Trophoblast cell (in vitro differentiated cells and primary cell): ENCODE measurements at regions not wholly inside any gene's neighbourhood (a gene's known extent, or its start where the extent isn't known, plus 50 kb on each side); places are given as distances from the start of the nearest gene placed in this dataset.

Source experiments
- DNase-seq, 2 donors: peaks; one replicate each; pipeline ENCODE4 v3.0.0-alpha.2; 2016
- H2AFZ ChIP-seq: 2 replicates; pipeline ENCODE4 v1.6.1; 2013; ENCODE audit warnings: low read length, moderate library complexity, mild to moderate bottlenecking; ENCODE audit not compliant: insufficient read depth, poor library complexity
- H2AK5ac ChIP-seq: 2 replicates; pipeline ENCODE4 v1.6.1; 2013; ENCODE audit warnings: mild to moderate bottlenecking, low read length
- H2BK120ac ChIP-seq: 2 replicates; pipeline ENCODE4 v1.6.1; 2013; ENCODE audit warnings: low read length, mild to moderate bottlenecking, moderate library complexity; ENCODE audit not compliant: insufficient read depth, poor library complexity
- H2BK12ac ChIP-seq: 2 replicates; pipeline ENCODE4 v1.6.1; 2013; ENCODE audit warnings: mild to moderate bottlenecking, low read length, moderate library complexity
- H2BK5ac ChIP-seq: 2 replicates; pipeline ENCODE4 v1.6.1; 2013; ENCODE audit warnings: low read length, low read depth, moderate library complexity, mild to moderate bottlenecking; ENCODE audit not compliant: poor library complexity
- H3K14ac ChIP-seq: 2 replicates; pipeline ENCODE4 v1.6.1; 2013; ENCODE audit warnings: mild to moderate bottlenecking, low read length
- H3K18ac ChIP-seq: 2 replicates; pipeline ENCODE4 v1.6.1; 2013; ENCODE audit warnings: mild to moderate bottlenecking, low read length
- H3K23ac ChIP-seq: 2 replicates; pipeline ENCODE4 v1.6.1; 2013; ENCODE audit warnings: low read length
- H3K27ac ChIP-seq: 2 replicates; pipeline ENCODE4 v1.5.1; 2013; ENCODE audit warnings: low read depth, mild to moderate bottlenecking, inconsistent platforms, low read length, moderate library complexity
- H3K27me3 ChIP-seq: 2 replicates; pipeline ENCODE4 v1.6.1; 2013; ENCODE audit warnings: inconsistent platforms, mild to moderate bottlenecking, low read length, moderate library complexity; ENCODE audit not compliant: insufficient read depth
- H3K36me3 ChIP-seq, 2 experiments: 1 replicate in 1 of 2; 2 replicates in 1 of 2; pipeline ENCODE4 v1.6.1; 2013; ENCODE audit warnings: low read length in 2 of 2, mild to moderate bottlenecking in 2 of 2, moderate library complexity in 1 of 2; ENCODE audit not compliant: insufficient read depth in 2 of 2, control insufficient read depth in 1 of 2
- H3K4ac ChIP-seq: 2 replicates; pipeline ENCODE4 v1.6.1; 2013; ENCODE audit warnings: low read depth, mild to moderate bottlenecking, low read length, moderate library complexity
- H3K4me1 ChIP-seq, 2 experiments: 1 replicate in 1 of 2; 2 replicates in 1 of 2; pipeline ENCODE4 v1.6.1; 2013; ENCODE audit warnings: low read length in 2 of 2, mild to moderate bottlenecking in 2 of 2, moderate library complexity in 1 of 2; ENCODE audit not compliant: insufficient read depth in 2 of 2, control insufficient read depth in 1 of 2
- H3K4me2 ChIP-seq: 2 replicates; pipeline ENCODE4 v1.6.1; 2013; ENCODE audit warnings: inconsistent platforms, mild to moderate bottlenecking, low read length, moderate library complexity
- H3K4me3 ChIP-seq: 2 replicates; pipeline ENCODE4 v1.5.1; 2013; ENCODE audit warnings: mild to moderate bottlenecking, low read depth, low read length, inconsistent platforms
- H3K79me1 ChIP-seq: one replicate; pipeline ENCODE4 v1.6.1; 2013; ENCODE audit warnings: low read length
- H3K79me2 ChIP-seq: 2 replicates; pipeline ENCODE4 v1.6.1; 2013; ENCODE audit warnings: low read length, mild to moderate bottlenecking; ENCODE audit not compliant: control insufficient read depth, insufficient read depth, poor library complexity
- H3K9ac ChIP-seq: 2 replicates; pipeline ENCODE4 v1.6.1; 2013; ENCODE audit warnings: mild to moderate bottlenecking, low read length
- H3K9me3 ChIP-seq: 2 replicates; pipeline ENCODE4 v1.6.1; 2013; ENCODE audit warnings: low read depth, mild to moderate bottlenecking, control low read depth, inconsistent platforms, low read length; ENCODE audit not compliant: insufficient read depth
- H4K12ac ChIP-seq: 2 replicates; pipeline ENCODE4 v1.6.1; 2013; ENCODE audit warnings: low read depth, mild to moderate bottlenecking, low read length, moderate library complexity
- H4K8ac ChIP-seq: 2 replicates; pipeline ENCODE4 v1.6.1; 2013; ENCODE audit warnings: low read depth, mild to moderate bottlenecking, low read length, moderate library complexity
- H4K91ac ChIP-seq: one replicate; pipeline ENCODE4 v1.6.1; 2013; ENCODE audit warnings: low read depth, mild to moderate bottlenecking, low read length, moderate library complexity
- WGBS: extraction: QIAGEN DNeasy Blood & Tissue Kit; methylation state at CpG from one replicate; pipeline ENCODE4 v1.1.7; 2013; ENCODE audit warnings: missing lambda C conversion rate; ENCODE audit not compliant: insufficient read length, insufficient coverage; ENCODE audit errors: extremely low coverage; 5-methylcytosine and 5-hydroxymethylcytosine counted together

GRCh38 chr5:105840800-105841199 lies 1829.9 kb downstream of the EFNA5 start:
- no peaks in the 10 kb centered on the region for H3K27me3 ChIP-seq
- no peak overlapping the region for H3K14ac ChIP-seq
- H2BK120ac ChIP-seq, result no peak overlapping the region
- no peak overlapping the region for H3K4me3 ChIP-seq
- no peak overlapping the region for H2BK12ac ChIP-seq
- H3K27ac ChIP-seq, result no peak overlapping the region
- H3K79me1 ChIP-seq, result no peaks in the 10 kb centered on the region
- DNase-seq, result no peak
- H3K36me3 ChIP-seq, result no peaks in the 10 kb centered on the region
- no peaks in the 10 kb centered on the region for H3K9me3 ChIP-seq
- H3K9ac ChIP-seq, result no peak overlapping the region
- no CpG with 5 or more reads among the region's 3 CpGs for WGBS
- no peaks in the 10 kb centered on the region for H3K4me1 ChIP-seq
- H4K8ac ChIP-seq, result no peak overlapping the region
- H4K91ac ChIP-seq, result no peak overlapping the region
- H3K4ac ChIP-seq, result no peak overlapping the region
- no peak overlapping the region for H2AFZ ChIP-seq
- H3K18ac ChIP-seq, result no peak overlapping the region
- no peak overlapping the region for H3K23ac ChIP-seq
- H3K4me2 ChIP-seq, result no peak overlapping the region
- no peaks in the 10 kb centered on the region for H3K79me2 ChIP-seq
- no peak overlapping the region for H2AK5ac ChIP-seq
- no peak overlapping the region for H2BK5ac ChIP-seq
- H4K12ac ChIP-seq, result no peak overlapping the region

GRCh38 chr5:105836887-105837286 lies 1833.8 kb downstream of the EFNA5 start:
- DNase-seq, result no peak
- Histone ChIP-seq H4K91ac (no peak overlapping the region), H2AK5ac (no peak overlapping the region), H3K79me1 (no peaks in the 10 kb centered on the region), H3K4me1 (no peaks in the 10 kb centered on the region), H2BK5ac (no peak overlapping the region), H3K18ac (no peak overlapping the region), H3K9me3 (no peaks in the 10 kb centered on the region), H3K79me2 (no peaks in the 10 kb centered on the region), H3K14ac (no peak overlapping the region), H3K27ac (no peak overlapping the region), H3K27me3 (no peaks in the 10 kb centered on the region), H2BK12ac (no peak overlapping the region), H3K4ac (no peak overlapping the region), H3K4me3 (no peak overlapping the region), H3K4me2 (no peak overlapping the region), H3K23ac (no peak overlapping the region), H4K8ac (no peak overlapping the region), H4K12ac (no peak overlapping the region), H3K36me3 (no peaks in the 10 kb centered on the region), H3K9ac (no peak overlapping the region), H2AFZ (no peak overlapping the region), H2BK120ac (no peak overlapping the region)
- whole genome bisulfite sequencing, result no CpG with 5 or more reads among the region's 1 CpG

GRCh38 chr5:105836268-105836667 lies 1834.5 kb downstream of the EFNA5 start:
- Histone ChIP-seq H3K23ac (no peak overlapping the region), H3K27ac (no peak overlapping the region), H3K14ac (no peak overlapping the region), H3K4me1 (no peaks in the 10 kb centered on the region), H3K18ac (no peak overlapping the region), H4K12ac (no peak overlapping the region), H3K4me2 (no peak overlapping the region), H3K4ac (no peak overlapping the region), H4K8ac (no peak overlapping the region), H3K79me1 (no peaks in the 10 kb centered on the region), H2BK120ac (no peak overlapping the region), H2AFZ (no peak overlapping the region), H2BK12ac (no peak overlapping the region), H2BK5ac (no peak overlapping the region), H3K4me3 (no peak overlapping the region), H3K27me3 (no peaks in the 10 kb centered on the region), H2AK5ac (no peak overlapping the region), H3K9ac (no peak overlapping the region), H3K36me3 (no peaks in the 10 kb centered on the region), H3K9me3 (no peaks in the 10 kb centered on the region), H4K91ac (no peak overlapping the region), H3K79me2 (no peaks in the 10 kb centered on the region)
- DNase-seq, result no peak

GRCh38 chr5:105828821-105829220 lies 1841.9 kb downstream of the EFNA5 start:
- Histone ChIP-seq H3K18ac (no peak overlapping the region), H2AFZ (no peak overlapping the region)

More at GRCh38 chr5:105828821-105829220, 1841.9 kb downstream of the EFNA5 start:
- WGBS, result no CpG with 5 or more reads among the region's 1 CpG
- Histone ChIP-seq H2BK5ac (no peak overlapping the region), H3K36me3 (peaks cover 0 to 2% of the 10 kb centered on the region in 2 experiments), H4K8ac (no peak overlapping the region), H2AK5ac (no peak overlapping the region), H3K4me3 (no peak overlapping the region), H3K4ac (no peak overlapping the region), H3K23ac (no peak overlapping the region), H3K4me1 (no peaks in the 10 kb centered on the region), H2BK120ac (no peak overlapping the region), H3K9ac (no peak overlapping the region), H4K91ac (no peak overlapping the region), H4K12ac (no peak overlapping the region), H3K4me2 (no peak overlapping the region), H3K27me3 (no peaks in the 10 kb centered on the region), H3K9me3 (no peaks in the 10 kb centered on the region), H3K27ac (no peak overlapping the region), H3K79me1 (no peaks in the 10 kb centered on the region), H3K14ac (no peak overlapping the region), H3K79me2 (no peaks in the 10 kb centered on the region), H2BK12ac (no peak overlapping the region)
- no peak for DNase-seq
